Suprapubic skin (tissue), 3 donors: ENCODE measurements at regions not wholly inside any gene's neighbourhood (a gene's known extent, or its start where the extent isn't known, plus 50 kb on each side); places are given as distances from the start of the nearest gene placed in this dataset.

ENCODE experiments used
- POLR2A ChIP-seq, 2 donors: fragments of 450-650 bp; IDR thresholded peaks; one replicate each; pipeline ENCODE4 v1.6.1; 2017; ENCODE audit warnings: antibody characterized with exemption in 2 of 2, mild to moderate bottlenecking in 2 of 2, moderate library complexity in 2 of 2
- TF ChIP-seq, protein P1 (sequence below), 2 donors: fragments of 200-600 bp in 1 of 2; fragments of 450-650 bp in 1 of 2; sonication (generic) in 1 of 2; IDR thresholded peaks; one replicate each; pipeline ENCODE4 v1.5.1; 2016 to 2019; ENCODE audit warnings: antibody characterized with exemption in 2 of 2, mild to moderate bottlenecking in 1 of 2, moderate library complexity in 1 of 2

GRCh38 chr5:167843881-167844572 is 447.4 kb upstream of the WWC1 start:
- TF ChIP-seq POLR2A (IDR thresholded peaks at IDR 0.05), result no peak
- TF ChIP-seq, protein P1, sequence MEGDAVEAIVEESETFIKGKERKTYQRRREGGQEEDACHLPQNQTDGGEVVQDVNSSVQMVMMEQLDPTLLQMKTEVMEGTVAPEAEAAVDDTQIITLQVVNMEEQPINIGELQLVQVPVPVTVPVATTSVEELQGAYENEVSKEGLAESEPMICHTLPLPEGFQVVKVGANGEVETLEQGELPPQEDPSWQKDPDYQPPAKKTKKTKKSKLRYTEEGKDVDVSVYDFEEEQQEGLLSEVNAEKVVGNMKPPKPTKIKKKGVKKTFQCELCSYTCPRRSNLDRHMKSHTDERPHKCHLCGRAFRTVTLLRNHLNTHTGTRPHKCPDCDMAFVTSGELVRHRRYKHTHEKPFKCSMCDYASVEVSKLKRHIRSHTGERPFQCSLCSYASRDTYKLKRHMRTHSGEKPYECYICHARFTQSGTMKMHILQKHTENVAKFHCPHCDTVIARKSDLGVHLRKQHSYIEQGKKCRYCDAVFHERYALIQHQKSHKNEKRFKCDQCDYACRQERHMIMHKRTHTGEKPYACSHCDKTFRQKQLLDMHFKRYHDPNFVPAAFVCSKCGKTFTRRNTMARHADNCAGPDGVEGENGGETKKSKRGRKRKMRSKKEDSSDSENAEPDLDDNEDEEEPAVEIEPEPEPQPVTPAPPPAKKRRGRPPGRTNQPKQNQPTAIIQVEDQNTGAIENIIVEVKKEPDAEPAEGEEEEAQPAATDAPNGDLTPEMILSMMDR (IDR thresholded peaks at IDR 0.05), result no peak
